Stimulated activated CD8-positive, alpha-beta memory T cell treated with anti-CD3 and anti-CD28 coated beads, Interleukin-12 subunit alpha, Interleukin-12 subunit beta, amount 100 ng/mL, for 24 hours (primary cell): ENCODE measurements at regions not wholly inside any gene's neighbourhood (a gene's known extent, or its start where the extent isn't known, plus 50 kb on each side); places are given as distances from the start of the nearest gene placed in this dataset.
A peak's percentile ranks its signal among the peaks of the same experiment; 100 is the strongest.

ENCODE experiments used
- DNase-seq: peaks from one replicate; pipeline ENCODE4 v3.0.0-alpha.2; 2020; ENCODE audit errors: extremely low read depth

DNA sequence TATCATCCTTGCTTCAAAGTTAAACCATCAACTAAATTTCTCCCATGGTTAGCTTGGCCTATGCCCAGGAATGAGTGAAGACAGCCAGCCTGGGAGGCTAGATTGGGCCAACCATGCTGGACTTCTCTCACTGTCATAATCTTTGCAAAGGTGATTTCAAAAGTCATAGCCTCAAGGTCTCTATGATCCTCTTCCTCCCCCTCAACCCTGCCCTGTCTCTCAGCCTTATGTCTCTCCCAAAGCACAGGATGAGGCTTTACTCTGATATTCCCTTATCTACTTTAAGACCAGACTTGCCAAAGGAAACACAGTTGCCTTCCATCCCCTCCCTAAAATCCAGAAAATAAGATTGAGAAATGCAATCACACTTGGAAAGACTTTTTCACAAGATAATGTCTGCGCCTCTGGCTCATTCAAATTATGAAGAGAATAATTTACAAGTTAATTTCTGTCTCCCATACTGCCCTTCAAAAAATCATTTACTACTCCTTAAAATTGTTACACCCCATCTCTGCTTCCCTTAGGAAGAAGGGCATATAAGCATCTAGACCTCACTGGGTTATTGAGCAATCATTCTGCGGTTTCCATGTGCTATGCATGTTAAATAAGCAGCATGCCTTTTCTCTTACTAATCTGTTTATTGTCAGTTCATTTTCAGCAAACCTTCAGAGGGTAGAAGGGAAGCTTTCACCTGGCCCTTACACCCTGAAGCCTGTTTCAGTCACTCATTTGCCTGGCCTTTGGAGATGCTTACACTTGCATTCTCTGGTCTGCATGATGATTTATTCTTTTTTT, 113.8 kb upstream of the ANKRD55 start:
- DNase-seq = no peak

DNA sequence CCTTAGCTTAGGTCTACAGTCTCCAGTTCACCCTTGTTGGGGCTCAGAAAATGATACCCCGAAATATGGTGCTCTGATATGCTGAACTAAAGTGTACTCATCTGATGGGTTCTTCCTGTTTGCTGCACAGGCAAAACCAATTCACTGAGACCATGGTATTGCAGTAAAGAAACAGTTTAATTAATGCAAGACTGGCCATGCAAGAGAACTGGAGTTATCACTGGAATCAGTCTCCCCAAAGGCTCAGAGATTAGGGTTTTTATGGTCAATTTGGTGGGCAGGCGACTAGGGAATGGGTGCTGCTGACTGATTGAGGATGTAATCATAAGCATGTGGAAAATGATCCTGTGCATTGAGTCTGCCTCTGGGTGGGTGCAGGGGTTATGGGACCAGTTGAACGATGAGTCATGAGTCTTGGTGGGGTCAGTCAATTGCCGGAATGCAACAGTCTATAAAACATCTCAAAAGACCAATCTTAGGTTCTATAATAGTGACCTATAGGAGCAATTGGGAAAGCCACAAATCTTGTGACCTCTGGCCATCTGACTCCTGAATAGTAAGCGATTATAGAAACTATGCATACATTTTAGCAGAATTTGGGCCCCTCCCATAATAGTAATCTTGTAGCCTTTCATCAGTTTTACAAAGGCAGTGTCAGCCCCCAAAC, 113.0 kb upstream of the ANKRD55 start:
- no peak for DNase-seq

DNA sequence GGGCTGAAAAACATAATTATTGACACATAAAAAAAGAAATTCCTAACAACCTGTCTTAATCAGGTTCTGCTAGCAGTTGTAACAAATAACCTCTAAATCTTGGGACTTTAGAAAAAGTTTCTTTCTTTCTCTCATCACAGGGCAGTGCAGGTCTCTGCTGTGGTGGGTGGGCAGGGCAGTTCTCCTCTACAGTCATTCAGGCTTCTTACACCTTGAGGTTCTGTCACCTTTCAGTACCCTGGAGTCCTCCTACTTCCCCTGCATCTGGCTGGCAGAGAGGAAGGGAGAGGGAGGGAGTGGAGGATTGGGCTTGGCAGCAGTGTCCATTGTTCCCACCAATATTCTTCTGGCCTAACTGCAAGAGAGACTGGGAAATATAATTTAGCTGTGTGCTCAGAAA, 112.2 kb upstream of the ANKRD55 start:
- no peak for DNase-seq

DNA sequence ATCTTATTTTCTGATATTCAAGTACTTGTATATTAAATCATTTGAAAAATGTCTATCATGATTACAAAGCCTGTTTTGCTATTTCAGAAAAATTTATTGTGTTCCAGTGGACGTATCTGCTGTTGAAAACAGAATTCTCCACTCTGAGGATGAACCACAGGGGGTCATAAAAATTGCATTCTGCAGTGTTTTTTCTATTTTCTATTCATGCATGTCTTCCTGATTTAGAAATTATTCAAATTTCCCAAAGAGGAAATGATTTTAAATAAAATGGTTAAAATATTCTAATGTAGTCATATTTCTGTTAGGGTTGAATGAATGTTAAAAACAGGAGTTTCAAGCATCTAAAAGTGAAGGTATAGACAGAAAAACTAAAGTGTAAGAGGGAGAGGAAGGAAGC, 111.5 kb upstream of the ANKRD55 start:
- no peak for DNase-seq

DNA sequence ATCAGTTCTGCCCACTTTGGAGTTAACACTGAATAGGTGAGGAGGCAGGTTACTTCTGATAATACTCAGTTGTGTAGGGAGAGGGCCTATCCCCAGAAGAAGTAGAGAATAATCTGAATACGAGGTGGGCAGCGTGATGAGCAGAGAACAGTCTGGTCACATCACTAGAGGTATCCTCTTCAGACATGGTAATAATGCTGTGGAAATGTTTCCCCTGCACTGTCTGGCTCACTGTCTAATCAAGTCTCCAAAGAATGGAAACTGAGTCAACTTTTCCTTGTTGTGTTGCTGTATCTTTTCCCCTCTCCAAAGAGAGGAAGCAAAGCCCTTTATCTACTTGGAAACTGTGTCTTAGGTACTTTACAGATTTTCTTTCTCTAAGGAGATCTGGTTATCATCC, 110.9 kb upstream of the ANKRD55 start:
- DNase-seq = no peak

DNA sequence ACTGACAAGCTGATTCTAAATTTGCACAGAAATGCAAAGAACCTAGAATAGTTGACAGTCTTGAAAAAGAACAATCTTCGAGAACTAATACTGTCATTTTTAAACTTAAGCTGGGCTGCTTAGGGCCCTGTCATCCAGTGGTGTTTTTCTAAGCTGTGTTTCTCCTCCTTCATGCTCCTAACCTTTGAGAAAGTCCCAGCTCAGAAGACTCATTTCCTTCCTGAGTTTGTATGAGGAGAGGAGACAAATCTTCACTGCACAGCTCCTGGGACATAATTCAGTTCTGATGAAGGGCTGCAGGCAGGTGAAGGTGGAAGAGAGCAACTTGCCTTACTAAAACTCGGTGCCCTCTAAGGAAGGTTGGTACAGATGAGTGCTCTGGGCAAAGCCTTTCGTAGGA, 109.5 kb upstream of the ANKRD55 start:
- DNase-seq = no peak

DNA sequence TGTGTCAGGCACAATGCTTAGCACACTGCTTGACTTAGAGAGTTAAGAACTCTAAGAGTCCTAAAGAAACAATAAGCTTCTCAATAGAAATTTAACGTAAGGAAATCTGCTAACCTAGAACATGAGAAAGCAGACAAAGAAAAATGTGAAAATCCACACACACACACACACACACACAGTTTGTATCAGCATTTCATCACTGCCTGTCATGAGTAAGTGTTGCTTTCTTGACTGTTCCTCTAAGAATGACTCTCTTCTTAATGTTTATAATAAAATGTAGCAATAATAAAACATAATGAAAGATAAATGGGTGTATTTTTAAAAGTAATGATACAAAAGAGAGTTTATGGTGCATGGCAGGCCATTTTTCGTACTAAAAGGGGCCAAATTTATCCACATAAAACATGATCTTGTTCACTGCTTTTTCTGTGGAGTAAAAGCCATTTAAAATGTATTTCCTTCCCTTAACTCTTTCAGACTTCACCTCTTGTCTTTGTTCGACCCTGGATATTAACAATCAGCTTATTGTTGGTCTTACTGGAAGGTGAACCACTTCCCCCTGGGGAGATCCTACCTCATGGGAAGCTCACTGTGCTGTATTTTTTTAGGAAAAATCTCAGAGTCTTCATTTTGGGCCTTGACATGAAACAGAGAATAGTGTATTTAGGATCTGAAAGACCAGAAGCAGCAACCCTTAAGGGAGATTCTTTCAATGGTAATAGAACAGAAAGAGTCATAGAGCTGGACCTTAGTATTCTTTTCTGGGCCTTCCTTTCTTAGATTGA, 107.3 kb upstream of the ANKRD55 start:
- DNase-seq = no peak

DNA sequence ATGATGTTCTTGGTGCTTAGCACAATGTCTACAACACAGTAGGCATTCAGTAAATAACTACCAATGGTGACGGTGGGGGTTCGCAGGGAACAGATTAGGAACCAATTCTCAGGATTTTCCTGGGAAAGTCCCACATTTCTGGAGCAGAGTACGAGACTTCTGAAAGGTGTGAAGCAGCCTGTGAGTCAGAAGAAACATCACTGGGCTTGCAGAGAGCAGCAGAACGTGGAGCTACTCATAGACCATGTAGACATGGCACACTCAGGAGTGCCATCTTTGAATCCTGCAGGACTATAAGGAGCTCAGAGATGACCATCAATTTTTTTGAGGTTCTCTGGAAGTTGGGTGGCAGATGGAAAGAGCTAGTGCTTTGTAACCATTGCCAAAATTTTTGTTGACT, 106.6 kb upstream of the ANKRD55 start:
- DNase-seq = no peak

DNA sequence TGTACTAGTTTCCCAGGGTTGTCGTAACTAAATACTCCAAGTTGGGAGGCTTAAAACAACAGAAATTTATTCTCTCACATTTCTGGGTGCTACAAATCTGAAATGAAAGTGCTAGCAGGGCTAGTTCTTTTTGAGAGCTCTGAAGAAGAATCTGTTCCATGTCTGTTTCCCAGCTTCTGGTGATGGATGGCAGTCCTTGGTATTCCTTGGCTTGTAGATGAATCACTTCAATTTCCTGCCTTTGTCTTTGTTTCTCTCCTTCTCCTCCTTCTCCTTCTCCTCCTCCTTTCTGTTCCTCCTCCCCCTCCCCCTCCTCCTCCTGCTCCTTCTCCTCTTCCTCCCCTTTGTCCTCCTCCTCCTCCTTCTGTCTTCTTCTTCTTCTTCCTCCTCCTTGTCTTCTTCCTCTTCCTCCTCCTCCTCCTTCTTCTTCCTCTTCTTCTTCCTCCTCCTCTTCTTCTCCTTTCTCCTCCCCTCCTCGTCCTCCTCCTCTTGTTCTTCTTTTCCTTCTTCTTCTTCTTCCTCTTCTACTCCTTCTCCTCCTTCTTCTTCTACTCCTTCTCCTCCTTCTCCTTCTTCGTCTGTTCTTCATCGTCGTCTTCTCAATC, 104.7 kb upstream of the ANKRD55 start:
- no peak for DNase-seq

DNA sequence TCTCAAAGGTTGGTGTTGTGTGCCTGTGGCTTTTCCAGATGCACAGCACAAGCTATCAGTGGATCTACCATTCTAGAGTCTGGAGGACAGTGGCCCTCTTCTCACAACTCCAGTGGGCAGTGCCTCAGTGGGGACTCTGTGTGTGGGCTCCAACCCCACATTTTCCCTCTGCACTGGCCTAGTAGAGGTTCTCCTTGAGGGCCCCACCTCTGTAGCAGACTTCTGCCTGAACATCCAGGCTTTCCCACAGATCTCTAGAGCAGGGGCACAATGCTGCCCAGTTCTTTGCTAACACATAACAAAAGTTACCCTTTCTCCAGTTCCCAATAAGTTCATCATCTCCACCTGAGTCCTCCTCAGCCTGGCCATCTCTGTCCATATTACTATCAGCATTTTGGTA, 102.1 kb upstream of the ANKRD55 start:
- DNase-seq = no peak

DNA sequence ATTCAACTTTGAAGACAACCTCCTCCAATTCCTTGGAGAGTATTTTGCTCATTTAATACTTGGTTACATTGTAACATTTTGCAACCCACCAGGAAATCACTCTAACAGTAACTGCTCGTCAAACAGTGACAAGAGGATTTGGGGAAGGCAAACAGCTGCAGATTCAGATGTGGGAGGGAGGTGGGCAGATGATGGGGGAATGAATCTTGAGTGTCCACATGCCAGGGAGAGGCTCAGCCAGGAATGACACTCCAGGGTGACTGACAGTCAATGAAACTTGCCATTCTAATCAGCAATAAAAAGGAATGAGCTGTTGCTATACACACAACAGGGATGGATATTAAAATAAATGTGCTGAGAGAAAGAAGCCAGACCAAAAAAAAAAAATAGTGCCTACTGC, 97.7 kb upstream of the ANKRD55 start:
- no peak for DNase-seq

DNA sequence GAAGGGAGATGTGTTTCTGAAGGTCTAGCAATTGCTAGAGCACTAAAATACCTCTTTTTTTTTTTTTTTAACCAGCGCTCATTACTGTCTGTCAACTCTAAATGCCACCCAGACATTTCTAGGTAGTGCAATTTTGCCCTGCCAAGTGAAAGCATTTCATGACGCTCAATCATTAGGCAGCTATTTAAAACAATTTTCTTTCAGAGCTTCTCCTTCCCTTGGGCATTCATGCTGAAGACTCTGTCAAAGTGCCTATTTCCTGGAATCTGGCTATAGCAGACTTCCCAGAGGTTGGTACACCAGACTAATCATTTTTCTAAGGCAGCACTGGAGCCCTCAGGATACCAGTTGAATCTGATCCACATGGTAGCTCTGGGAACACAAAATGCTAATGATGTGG, 97.0 kb upstream of the ANKRD55 start:
- DNase-seq = no peak

DNA sequence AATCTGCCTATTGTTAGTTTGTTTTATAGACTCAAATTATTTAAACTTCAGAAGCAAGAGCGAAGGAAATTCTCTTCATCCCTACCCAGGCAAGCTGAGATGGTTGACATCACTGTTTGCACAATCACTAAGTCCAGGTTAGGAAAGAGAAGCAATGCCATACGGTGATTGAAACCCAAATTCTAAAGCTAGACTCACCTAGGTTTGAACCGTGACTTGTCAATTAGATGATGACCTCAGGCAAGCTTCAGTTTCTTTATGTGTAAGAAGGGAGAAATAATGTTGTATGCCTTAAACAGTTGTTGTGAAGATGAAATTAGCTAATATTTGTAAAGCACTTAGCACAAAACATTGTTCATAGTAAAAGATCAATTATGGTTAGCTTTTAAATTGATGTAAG, 96.5 kb upstream of the ANKRD55 start:
- DNase-seq = no peak

DNA sequence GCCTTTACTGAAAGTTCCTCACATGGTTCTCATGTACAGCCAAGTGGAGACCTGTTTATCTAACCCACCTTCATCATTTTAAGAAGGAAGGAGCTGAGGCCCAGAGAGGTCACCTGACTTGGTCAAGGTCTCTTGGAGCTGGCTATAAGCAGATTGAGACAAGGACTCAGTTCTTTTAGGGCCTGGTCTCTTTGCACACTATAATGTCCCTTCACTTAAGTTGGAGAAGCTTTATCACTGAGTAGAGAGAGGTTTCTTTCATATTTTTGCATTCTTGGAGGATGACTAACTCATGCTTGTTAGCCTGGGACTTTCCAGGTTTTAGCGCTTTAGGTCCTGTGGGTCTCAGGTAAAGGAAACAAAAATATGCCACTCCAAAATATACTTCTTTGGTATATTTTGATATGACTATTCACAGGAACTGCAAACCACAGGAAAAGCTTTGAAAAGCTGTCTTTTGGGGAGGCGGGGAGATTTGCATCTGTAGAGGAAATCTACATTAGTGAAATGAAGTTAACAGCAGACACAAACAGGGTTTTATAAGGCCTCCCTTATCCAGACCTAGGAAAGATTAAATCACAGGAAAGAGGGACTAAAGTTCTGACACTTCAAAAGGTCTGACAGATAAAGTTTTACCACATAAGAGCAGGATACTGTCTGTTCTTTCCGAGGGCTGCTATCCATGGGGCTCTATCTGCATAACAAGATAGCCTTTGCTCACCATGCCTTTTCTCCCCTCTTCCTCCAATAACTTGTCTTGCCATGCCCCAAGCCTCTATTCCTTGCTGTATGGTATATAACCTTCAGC, 95.8 kb upstream of the ANKRD55 start:
- DNase-seq = no peak

DNA sequence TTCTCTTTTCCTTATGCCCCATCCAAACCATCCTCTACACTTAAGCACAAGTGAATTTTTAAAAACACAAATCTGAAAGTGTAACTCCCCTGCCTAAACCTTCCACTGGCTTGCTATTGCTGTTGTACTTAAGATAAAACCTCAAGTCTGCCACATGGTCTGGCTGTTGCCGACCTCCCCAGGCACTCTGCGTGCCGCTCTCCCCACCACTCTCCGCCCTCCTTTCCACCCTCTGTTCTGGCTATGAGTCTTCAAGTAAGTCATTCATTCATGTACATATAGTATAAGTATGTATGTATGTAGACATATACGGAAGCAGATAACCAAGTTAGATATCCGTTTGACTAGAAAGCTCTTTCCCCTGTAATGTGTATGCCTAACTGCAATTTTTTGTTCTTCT, 94.7 kb upstream of the ANKRD55 start:
- DNase-seq = peak; percentile 45

DNA sequence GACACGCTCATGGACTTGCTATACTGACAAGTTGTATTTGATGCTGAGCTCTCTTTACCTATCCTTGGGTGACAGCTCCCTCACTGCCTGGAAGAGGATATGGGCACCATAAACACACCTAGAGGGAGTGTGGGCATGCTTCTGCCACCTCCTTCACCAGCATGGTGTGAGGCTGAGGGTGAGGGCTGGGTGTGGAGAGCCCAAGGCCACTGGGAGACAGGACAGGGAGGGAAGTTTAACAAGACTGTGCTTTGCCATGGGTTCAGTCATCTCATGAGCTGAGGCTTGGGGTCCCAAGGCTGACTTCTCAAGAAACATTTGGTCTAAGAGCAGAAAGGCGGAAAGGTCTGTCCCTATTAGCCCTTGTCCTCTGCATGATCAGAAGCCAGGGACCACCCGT, 93.6 kb upstream of the ANKRD55 start:
- DNase-seq = no peak

DNA sequence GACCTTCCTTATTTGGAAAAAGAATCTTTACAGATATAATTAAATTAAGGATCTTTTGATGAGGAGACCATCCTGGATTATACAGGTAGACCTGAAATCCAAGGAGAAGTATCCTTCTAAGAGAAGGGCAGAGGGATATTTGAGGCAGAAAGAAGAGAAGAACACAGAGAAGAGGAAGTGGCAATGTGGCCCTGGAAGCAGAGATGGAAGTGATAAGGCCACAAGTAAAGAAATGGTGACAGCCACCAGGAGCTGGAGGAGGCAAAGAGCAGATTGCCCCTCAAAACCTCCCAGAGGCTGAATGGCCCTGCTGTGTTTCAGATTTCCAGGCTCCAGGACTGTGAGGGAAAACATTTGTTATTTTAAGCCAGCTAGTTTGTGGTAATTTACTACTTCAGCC, 93.0 kb upstream of the ANKRD55 start:
- DNase-seq = no peak

DNA sequence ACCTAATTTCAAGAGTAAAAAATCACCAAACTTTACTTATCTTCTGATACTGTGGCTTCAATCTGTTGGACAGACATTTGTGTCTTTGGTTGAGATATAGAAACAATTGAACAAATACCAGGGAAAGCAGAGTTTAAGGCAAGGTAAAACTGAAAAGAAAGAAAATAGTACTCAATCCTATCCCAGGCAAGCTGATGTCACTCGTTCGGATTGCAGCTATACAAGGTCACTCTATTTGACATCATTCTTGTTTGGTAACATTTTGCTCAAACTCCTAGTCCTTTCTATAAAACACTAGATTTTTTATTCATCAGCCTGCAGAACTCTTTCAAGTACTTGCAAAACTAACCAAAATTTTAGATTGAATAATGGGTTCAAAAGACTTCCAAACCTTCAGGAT, 91.9 kb upstream of the ANKRD55 start:
- no peak for DNase-seq

DNA sequence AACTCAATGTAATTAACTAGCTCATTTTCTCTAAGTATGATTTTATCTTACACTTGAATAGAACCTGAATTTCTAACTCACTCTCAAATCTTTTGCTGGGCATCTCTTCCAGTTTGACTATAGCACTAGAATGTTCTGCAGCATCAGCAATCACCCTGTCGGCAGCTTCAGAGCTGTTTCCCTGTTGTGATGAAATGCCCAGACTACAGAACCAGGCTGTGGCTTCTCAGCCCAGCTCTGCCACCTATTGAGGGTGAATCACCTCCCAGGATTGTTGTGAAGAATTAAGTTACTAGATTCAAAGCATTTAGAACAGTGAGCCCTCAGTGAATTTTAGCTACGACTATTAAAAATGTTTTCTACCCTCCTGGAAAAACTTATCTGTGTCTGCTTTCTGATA, 90.4 kb upstream of the ANKRD55 start:
- no peak for DNase-seq

DNA sequence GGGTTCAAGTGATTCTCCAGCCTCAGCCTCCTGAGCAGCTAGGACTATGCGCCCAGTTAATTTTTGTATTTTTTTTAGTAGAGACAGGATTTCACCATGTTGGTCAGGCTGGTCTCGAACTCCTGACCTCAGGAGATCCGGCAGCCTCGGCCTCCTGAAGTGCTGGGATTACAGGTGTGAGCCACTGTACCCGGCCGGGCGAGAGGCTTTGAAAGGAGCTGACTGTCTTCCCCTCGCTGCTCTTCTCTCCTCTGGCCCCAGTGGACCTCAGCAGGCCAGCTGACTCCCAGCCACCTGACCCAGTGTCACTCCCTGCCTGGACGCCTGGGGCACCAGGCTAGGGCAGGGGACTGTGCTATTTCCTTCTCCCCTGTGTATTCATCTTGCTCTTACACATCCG, 89.5 kb upstream of the ANKRD55 start:
- no peak for DNase-seq

DNA sequence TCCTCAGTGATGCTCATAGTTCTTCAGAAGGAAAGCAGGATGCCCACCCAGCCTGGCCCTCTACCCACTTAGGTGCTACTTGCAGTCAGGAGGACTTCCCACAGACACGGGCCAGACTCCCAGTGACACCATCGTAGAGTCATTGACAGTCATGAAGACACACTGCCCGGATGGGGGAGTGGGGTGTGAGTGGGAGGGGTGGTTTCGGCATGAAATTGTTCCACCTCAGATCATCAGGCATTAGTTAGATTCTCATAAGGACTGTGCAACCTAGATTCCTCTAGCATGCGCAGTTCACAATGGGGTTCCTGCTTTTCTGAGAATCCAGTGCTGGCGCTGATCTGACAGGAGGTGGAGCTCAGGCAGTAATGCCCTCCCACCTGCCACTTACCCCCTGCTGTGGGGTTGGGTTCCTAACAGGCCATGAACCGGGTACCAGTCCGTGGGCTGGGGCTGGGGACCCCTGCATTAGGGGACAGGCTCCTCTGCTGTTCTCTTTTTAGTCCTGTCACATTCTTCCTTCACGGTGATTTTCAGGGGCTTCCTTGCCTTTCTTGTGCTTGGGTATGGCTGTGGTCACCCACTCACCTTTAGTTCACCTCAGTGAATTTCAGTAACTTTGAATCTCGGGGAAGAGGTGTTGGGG, 88.2 kb upstream of the ANKRD55 start:
- DNase-seq = no peak
